RWPE1 (cell line): ENCODE measurements at regions not wholly inside any gene's neighbourhood (a gene's known extent, or its start where the extent isn't known, plus 50 kb on each side); places are given as distances from the start of the nearest gene placed in this dataset.

ENCODE experiments used
- CTCF ChIA-PET: fragments of 350-600 bp; sonication (Branson Sonifier 250); formaldehyde crosslinking; extraction: SDS; loops from one replicate; lab custom pipeline; 2021; lab: Yijun Ruan, JAX
- POLR2A ChIA-PET: fragments of 400-600 bp; formaldehyde crosslinking; extraction: SDS; loops from one replicate; lab custom pipeline; 2020; ENCODE audit warnings: antibody characterized with exemption; ENCODE audit not compliant: low non-redundant PET; lab: Yijun Ruan, JAX
- DNase-seq: peaks from one replicate; pipeline ENCODE4 v3.0.0; 2012; ENCODE audit warnings: low spot score
- H3K27ac ChIP-seq: fragments of 450-650 bp; 2 replicates; pipeline ENCODE4 v1.5.1; 2017
- TF ChIP-seq, protein P1 (sequence below): fragments of 450-650 bp; conservative IDR thresholded peaks from 2 replicates; pipeline ENCODE4 v1.5.1; 2017; ENCODE audit warnings: low read depth, mild to moderate bottlenecking

DNA sequence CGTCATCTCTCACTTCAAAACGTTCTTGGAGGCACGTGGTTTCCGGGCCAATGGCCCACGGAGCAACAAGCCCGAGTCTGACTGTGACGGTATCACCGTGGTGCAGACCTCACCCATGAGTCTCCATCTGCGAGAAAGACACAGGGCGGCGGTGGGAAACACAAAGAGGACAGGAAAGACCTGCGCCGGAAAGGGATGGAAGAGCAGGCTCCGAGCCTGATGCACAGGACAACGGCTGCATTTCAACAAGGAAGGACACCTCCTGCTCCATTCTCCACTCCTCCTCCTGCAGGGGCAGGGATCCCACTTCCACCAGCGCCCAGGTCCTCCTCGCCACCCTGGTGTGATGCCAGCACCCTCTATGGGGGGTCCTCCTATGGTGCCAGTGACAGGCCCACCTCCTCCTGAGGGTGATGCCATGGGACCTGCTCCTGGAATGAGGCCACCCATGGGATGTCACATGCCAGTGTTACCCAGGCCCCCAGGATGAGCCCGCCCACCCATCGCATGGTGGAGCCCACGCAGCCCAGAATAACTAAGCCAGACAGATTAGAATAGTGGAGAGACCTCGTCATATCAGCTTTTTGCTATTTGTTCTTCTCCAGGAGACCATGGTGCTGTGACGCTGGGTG is 73.0 kb upstream of the PCSK6 start:
- TF ChIP-seq, protein P1, sequence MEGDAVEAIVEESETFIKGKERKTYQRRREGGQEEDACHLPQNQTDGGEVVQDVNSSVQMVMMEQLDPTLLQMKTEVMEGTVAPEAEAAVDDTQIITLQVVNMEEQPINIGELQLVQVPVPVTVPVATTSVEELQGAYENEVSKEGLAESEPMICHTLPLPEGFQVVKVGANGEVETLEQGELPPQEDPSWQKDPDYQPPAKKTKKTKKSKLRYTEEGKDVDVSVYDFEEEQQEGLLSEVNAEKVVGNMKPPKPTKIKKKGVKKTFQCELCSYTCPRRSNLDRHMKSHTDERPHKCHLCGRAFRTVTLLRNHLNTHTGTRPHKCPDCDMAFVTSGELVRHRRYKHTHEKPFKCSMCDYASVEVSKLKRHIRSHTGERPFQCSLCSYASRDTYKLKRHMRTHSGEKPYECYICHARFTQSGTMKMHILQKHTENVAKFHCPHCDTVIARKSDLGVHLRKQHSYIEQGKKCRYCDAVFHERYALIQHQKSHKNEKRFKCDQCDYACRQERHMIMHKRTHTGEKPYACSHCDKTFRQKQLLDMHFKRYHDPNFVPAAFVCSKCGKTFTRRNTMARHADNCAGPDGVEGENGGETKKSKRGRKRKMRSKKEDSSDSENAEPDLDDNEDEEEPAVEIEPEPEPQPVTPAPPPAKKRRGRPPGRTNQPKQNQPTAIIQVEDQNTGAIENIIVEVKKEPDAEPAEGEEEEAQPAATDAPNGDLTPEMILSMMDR: no peak
- ChIA-PET CTCF (no interaction called here), POLR2A (no interaction called here)
- DNase-seq: no peak
- no peak overlapping the region for H3K27ac ChIP-seq

- H3K27ac ChIP-seq: no peak overlapping the region
- no peak for DNase-seq
- ChIA-PET POLR2A (no interaction called here), CTCF (no interaction called here)
- TF ChIP-seq, protein P1: no peak
Observed at GRCh38 chr15:101561584-101561906, 72.0 kb upstream of the PCSK6 start.

GRCh38 chr15:101560722-101561583 is 71.4 kb upstream of the PCSK6 start:
- no peak overlapping the region for H3K27ac ChIP-seq

DNA sequence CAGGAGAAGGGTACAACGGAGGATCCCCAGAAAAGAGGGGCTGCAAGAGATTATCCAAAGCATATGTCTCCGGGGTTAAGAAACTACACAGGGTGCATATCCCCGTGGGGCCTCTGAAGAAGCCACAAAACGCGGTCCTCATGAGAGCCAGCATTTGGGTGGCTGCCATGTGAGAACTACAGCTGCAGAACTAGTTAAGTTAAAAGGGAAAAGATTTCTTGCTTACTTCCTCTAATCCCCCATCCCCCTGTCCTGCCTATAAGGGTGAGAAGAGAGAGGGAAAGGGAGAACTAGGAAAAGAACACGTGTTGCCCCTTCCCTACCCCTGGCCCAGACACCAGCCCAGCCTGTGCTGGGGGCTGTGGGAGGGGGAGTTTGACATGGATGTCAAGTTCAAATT is 70.4 kb upstream of the PCSK6 start:
- TF ChIP-seq, protein P1: no peak
- DNase-seq: no peak
- CTCF ChIA-PET: no interaction called here

More at GRCh38 chr15:101560722-101561583, 71.4 kb upstream of the PCSK6 start:
- TF ChIP-seq, protein P1: no peak
- DNase-seq: no peak
- ChIA-PET CTCF (no interaction called here), POLR2A (no interaction called here)

GRCh38 chr15:101558221-101558941 is 68.9 kb upstream of the PCSK6 start:
- DNase-seq: no peak
- TF ChIP-seq, protein P1: no peak
- CTCF ChIA-PET: interaction anchor here (0.7 kb wide), 1 partner anchor 461 kb away, joined by 4 read pairs; no protein-coding TSS in a partner anchor
- H3K27ac ChIP-seq: no peak overlapping the region
- POLR2A ChIA-PET: no interaction called here

More for the DNA sequence above, 70.4 kb upstream of the PCSK6 start:
- H3K27ac ChIP-seq: no peak overlapping the region
- POLR2A ChIA-PET: no interaction called here

DNA sequence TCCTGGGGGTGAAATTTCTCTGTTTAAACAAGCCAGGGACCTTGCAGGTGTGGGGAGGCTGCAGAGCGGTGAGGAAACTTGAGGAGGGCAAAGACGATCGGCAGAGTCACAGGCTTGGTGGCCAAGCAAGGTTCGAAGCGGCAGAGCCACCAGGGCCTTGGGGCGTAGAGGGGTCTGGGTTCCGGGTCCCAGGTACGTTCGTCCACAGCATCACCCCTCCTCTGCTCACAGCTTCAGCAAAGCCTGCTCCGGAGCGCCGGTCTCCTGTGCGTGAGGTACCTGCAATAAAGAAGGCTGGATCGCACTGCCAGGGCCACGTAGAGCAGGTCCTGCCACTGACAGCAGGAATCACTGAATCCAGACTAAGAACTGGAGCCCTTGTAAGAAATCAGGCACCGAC is 66.8 kb upstream of the PCSK6 start:
- no peak overlapping the region for H3K27ac ChIP-seq
- CTCF ChIA-PET: interaction anchor here (0.6 kb wide), 1 partner anchor 22 kb away, joined by 4 read pairs; no protein-coding TSS in a partner anchor
- DNase-seq: no peak
- POLR2A ChIA-PET: no interaction called here
- TF ChIP-seq, protein P1: no peak
